ENCODE measurements at regions not wholly inside any gene's neighbourhood (a gene's known extent, or its start where the extent isn't known, plus 50 kb on each side); places are given as distances from the start of the nearest gene placed in this dataset.
"Not testable (repeated sequence)": the region's sequence is repeated elsewhere in the genome, so short reads cannot be mapped to it uniquely, and the experiment has no call there.

DNA sequence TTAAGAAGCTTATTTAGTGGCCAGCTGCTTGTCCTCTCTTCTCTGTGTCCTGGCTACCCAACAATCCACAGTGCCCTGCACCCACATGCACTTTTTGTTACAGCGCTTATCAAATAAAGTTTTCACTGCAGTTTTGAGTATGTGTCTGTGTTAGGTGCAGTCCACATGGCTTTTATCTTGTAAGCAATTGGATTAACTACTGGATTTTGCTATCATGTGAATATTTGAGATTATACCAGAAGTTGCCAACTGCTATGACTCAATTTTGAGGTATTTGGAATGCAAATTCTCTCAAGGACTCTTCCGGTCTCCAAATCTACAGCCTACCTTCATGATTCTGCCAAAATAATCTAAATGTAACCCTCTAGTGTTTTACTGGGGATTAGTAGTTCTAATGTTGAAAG lies 690.2 kb downstream of the NR2F1-AS1 start:
- intact Hi-C loops (cut with micrococcal nuclease) = no loop called here

GRCh38 chr5:92889140-92889539 lies 691.9 kb downstream of the NR2F1-AS1 start:
- intact Hi-C loops (cut with micrococcal nuclease) = no loop called here

GRCh38 chr5:92887254-92887653 lies 693.8 kb downstream of the NR2F1-AS1 start:
- intact Hi-C loops (cut with micrococcal nuclease) = no loop called here

DNA sequence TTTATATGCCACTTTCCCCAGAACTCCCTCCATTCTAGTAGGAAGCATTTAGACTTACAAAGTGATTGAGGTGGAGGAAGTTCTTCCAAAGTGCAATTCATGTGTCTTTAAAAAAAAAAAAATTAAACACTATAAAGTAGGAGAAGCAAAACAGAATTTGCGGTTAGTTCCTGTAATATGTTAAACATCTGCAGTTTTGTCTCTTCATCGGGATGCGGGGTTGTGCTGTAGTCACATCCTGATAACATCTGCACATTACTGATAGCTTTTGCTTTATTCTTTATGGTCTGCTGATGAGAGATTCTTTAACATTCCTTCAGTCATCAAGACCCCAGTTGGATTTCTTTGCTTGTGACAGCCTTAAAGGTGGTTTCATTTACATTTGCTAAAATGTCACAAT lies 694.3 kb downstream of the NR2F1-AS1 start:
- intact Hi-C loops (cut with micrococcal nuclease) = no loop called here

- intact Hi-C loops (cut with micrococcal nuclease) = no loop called here
Measured at GRCh38 chr5:92885950-92886349, 695.1 kb downstream of the NR2F1-AS1 start.

- intact Hi-C loops (cut with micrococcal nuclease) = no loop called here
Measured at GRCh38 chr5:92884469-92884868, 696.5 kb downstream of the NR2F1-AS1 start.

DNA sequence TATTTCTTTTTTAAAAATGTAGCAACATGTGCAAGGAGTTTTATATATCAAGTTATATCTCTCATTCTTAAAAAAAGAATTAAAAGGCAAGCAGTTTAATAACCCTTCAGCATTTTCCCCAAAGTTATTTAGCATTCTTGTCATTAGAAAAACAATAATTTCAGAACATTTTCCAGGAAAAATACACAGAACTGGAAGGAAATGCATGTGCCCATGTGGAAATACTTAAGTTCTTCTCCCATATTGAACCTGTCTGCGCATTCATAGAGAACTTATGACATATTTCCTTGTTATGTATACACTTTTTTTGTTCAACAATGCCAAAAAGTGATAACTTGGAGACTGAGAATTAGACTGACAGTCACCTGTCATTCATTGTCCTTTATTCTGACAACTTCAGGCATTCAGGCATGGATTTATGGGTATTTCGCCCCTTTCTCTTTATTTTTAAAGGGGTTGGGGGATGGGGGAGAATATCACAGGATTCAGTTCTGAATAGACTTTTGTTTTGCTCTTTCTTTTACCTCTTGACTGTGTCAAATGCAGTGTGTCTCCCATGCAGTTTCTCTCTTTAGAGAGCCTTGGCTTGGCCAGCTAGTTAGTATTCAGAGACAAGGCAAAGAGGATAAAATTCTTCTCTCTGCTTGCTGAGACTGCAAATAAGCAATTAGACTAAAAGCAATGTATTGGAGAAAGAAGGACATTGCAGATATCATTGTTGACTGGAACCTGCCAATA lies 701.0 kb downstream of the NR2F1-AS1 start:
- intact Hi-C loops (cut with micrococcal nuclease) = no loop called here

- intact Hi-C loops (cut with micrococcal nuclease) = no loop called here
Measured at GRCh38 chr5:92874790-92875189, 706.2 kb downstream of the NR2F1-AS1 start.

DNA sequence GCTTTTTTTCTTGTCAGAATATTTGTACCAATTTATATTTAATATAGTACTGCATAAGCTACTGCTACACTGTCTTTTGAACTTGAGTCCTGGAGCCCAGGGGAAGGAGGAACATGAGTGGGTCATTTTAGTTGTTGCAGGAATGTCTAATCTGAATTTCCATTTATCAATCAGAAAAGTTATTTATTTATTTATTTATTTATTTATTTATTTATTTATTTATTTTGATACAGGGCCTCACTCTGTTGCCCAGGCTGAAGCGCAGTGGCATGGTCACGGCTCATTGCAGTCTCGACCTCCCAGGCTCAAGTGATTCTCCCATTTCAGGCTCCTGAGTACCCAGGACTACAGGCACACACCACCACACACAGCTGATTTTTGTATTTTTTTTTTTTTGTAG lies 712.6 kb downstream of the NR2F1-AS1 start:
- intact Hi-C loops (cut with micrococcal nuclease) = no loop called here

DNA sequence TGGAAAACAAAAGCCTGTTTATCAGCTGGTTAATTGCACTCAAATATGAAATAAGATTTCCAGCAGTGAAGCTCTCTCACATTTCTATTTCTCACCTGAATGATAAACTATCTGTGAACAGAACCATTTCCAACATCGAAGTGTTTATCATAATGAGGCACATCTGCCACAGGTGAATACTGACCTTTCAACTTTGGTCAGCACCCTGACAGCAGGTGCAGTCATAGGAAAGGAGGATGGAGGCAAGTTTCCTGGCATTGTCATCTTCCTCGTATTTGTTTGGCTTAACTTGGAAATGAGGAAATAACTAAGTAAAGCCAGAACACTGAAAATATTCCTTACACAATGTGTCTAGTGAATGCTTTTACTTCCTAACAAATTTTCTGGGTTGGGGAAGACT lies 716.4 kb downstream of the NR2F1-AS1 start:
- intact Hi-C loops (cut with micrococcal nuclease) = no loop called here

GRCh38 chr5:92863666-92864065 lies 717.4 kb downstream of the NR2F1-AS1 start:
- intact Hi-C loops (cut with micrococcal nuclease) = no loop called here

- intact Hi-C loops (cut with micrococcal nuclease) = no loop called here
Measured at GRCh38 chr5:92861531-92862285, 719.3 kb downstream of the NR2F1-AS1 start.

DNA sequence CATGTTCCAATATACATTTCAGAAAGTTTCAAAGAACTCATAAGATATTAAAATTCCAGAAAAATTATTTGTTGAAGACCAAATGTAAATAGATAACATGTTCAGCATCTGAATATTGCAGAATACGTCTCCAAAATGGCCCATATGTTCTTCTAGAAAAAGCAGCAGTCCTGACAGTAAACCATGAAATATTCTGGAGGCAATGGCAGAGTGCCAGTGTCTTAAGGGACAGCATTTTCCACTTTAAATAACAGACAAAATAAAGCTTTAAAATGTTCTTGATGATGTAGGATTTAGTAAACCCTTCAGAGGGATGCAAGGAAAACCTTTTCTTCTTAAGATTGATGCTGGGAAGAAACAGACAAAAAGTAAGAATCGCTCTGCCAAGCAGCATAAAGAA lies 721.0 kb downstream of the NR2F1-AS1 start:
- intact Hi-C loops (cut with micrococcal nuclease) = no loop called here

- intact Hi-C loops (cut with micrococcal nuclease) = no loop called here
Measured at GRCh38 chr5:92852219-92852618, 728.8 kb downstream of the NR2F1-AS1 start.

DNA sequence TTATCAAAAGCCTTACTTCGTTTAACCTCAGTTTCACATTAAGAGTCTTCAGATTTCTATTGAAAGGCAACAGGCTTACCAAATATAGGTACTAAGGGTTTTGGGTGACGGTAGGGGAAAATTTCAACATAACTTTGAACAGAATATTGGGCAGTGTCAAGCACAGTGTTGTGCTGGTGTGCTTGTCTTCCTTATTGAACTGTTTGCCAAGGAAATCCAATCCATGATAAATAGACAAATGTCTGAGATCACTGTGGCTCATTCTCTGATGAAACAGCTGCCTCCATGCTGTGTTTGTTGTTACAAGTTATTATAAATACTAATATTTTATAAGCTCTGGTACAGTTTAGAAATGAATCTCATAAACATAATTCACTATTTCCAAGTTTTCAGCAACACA lies 730.1 kb downstream of the NR2F1-AS1 start:
- intact Hi-C loops (cut with micrococcal nuclease) = no loop called here

- intact Hi-C loops (cut with micrococcal nuclease) = no loop called here
Measured at GRCh38 chr5:92849756-92850155, 731.3 kb downstream of the NR2F1-AS1 start.

DNA sequence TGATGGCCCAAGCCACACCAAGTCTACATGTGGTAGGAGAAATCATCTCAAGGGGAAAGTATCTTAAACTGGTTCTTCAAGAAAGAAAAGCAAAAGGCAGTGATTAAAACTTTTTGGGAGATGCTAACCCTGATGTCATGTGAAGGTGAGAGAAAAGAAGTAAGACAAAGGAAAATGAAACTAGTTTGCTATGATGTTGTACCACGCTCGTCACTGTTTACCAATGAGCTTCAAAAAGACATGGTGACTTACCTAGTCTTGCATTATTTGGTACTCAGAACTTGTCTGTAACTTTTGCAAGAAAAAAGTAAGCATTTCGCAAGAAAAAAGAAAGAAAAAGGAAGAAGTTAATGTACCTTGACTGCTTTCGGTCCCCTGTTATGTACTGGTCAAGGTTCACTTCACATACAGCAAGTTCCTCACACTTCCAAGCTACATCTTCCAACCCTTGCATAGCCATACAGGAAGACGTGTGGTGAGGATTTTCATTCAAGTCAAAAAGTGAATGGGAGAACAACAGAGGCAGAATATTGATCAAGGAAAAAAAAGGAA lies 739.3 kb downstream of the NR2F1-AS1 start:
- intact Hi-C loops (cut with micrococcal nuclease) = no loop called here

DNA sequence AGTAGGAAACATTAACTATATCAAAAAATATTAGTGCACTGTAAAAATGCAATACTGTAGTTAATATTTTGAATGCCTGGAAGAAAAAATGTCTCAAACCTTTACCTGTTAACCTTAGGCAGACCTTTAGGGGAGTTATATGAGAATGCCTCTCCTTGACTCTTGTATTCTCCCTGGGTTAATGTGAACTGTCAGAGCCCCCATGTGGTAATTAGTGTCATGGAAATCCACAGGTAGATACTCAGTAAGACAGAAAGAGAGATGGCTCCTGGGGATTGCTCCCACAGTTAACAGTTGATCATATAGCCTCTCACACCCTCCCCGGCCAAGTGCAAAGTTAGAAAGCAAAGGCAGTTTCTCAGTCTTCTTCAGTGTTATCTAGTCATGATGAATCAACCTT lies 742.8 kb downstream of the NR2F1-AS1 start:
- intact Hi-C loops (cut with micrococcal nuclease) = no loop called here

GRCh38 chr5:92836855-92837755 lies 743.9 kb downstream of the NR2F1-AS1 start:
- intact Hi-C loops (cut with micrococcal nuclease) = no loop called here

GRCh38 chr5:92835712-92836111 lies 745.3 kb downstream of the NR2F1-AS1 start:
- intact Hi-C loops (cut with micrococcal nuclease) = no loop called here

GRCh38 chr5:92823551-92823950 lies 757.5 kb downstream of the NR2F1-AS1 start:
- intact Hi-C loops (cut with micrococcal nuclease) = not testable (repeated sequence)

- intact Hi-C loops (cut with micrococcal nuclease) = no loop called here
Measured at GRCh38 chr5:92822183-92822582, 758.8 kb downstream of the NR2F1-AS1 start.
